ENCODE measurements at regions not wholly inside any gene's neighbourhood (a gene's known extent, or its start where the extent isn't known, plus 50 kb on each side); places are given as distances from the start of the nearest gene placed in this dataset.

GRCh38 chr17:31588034-31588433 lies 196.6 kb downstream of the RAB11FIP4 start:
- DNase-seq (ENCODE audit: low read depth), result no peak

Measured in M059J (cell line).